Uterus (tissue), 2 donors: ENCODE measurements at regions not wholly inside any gene's neighbourhood (a gene's known extent, or its start where the extent isn't known, plus 50 kb on each side); places are given as distances from the start of the nearest gene placed in this dataset.

Source experiments
- POLR2A ChIP-seq, 2 donors: fragments of 450-650 bp; IDR thresholded peaks; one replicate each; pipeline ENCODE4 v1.6.1; 2016; ENCODE audit warnings: antibody characterized with exemption in 2 of 2, mild to moderate bottlenecking in 1 of 2, moderate library complexity in 1 of 2
- TF ChIP-seq, protein P1 (sequence below), 4 experiments: fragments of 200-600 bp in 2 of 4; fragments of 450-650 bp in 2 of 4; sonication (generic) in 2 of 4; IDR thresholded peaks; one replicate each; pipeline ENCODE4 v1.5.1; 2016 to 2019; ENCODE audit warnings: antibody characterized with exemption in 4 of 4, mild to moderate bottlenecking in 2 of 4, moderate library complexity in 1 of 4

GRCh38 chr5:103428411-103428871 lies 134.1 kb downstream of the NUDT12 start:
- TF ChIP-seq, protein P1, sequence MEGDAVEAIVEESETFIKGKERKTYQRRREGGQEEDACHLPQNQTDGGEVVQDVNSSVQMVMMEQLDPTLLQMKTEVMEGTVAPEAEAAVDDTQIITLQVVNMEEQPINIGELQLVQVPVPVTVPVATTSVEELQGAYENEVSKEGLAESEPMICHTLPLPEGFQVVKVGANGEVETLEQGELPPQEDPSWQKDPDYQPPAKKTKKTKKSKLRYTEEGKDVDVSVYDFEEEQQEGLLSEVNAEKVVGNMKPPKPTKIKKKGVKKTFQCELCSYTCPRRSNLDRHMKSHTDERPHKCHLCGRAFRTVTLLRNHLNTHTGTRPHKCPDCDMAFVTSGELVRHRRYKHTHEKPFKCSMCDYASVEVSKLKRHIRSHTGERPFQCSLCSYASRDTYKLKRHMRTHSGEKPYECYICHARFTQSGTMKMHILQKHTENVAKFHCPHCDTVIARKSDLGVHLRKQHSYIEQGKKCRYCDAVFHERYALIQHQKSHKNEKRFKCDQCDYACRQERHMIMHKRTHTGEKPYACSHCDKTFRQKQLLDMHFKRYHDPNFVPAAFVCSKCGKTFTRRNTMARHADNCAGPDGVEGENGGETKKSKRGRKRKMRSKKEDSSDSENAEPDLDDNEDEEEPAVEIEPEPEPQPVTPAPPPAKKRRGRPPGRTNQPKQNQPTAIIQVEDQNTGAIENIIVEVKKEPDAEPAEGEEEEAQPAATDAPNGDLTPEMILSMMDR (IDR thresholded peaks at IDR 0.05) = no peak
- no peak for TF ChIP-seq POLR2A (IDR thresholded peaks at IDR 0.05)
